ENCODE measurements at regions not wholly inside any gene's neighbourhood (a gene's known extent, or its start where the extent isn't known, plus 50 kb on each side); places are given as distances from the start of the nearest gene placed in this dataset.
"Not testable (repeated sequence)": the region's sequence is repeated elsewhere in the genome, so short reads cannot be mapped to it uniquely, and the experiment has no call there.

GRCh38 chr4:64822405-64822804, 413.2 kb upstream of the TECRL start:
- no peak for DNase-seq (ENCODE audit: low read depth)

DNA sequence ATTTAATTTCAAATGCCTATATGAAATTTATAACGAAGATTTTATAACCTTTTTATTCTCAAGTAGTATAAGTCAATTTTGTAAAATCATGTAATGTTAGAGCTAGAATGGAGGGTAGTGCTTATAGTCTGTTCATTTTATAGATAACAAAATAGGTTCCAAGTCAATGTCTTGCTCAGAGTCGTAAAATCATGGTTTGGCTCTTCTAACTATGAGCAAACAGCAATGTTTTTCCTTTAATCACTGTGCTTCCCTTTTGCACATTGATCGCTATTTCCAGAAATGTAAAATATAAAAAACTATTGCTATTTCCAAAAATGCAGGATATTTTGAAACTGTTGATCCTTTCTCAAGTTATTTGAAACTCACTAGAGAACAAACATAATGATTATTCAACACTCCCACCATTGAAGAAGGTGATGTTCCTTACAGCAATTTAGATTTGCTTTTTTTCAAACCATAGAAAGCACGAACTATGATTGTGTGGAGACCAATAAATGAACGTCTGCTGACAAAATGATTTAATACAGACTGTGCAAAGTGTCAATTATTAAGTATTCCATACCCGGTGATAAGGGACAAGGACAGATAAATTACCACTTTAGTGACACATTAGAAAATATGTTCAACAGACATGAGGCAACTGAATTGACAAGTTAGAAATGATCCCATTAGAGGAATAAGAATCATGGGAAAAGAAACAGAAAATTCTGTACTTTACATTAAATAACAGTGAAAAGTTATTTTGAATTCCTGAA, 412.1 kb upstream of the TECRL start:
- DNase-seq (ENCODE audit: low read depth), result no peak

- DNase-seq (ENCODE audit: low read depth), result no peak
Measured at GRCh38 chr4:64814616-64815015, 405.4 kb upstream of the TECRL start.

DNA sequence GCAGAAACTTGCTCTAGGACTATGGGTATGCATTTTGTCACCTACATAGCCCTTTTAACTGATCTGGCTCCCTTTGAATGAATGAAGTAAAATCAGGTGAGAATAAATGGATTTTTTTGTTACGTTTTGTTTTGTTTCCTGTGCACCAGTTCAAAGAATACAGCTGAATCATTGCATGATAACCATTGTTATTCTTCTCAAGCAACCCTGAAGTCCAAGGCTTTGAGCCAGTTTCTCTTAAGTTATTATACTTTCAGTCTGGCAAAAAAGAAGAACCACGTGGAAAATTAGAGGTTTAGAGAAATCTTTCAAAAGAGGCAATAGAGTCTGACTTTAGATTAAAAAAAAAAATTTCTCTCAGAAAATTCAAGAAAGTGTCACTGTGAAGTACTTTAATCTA, 398.6 kb upstream of the TECRL start:
- DNase-seq (ENCODE audit: low read depth), result no peak

DNA sequence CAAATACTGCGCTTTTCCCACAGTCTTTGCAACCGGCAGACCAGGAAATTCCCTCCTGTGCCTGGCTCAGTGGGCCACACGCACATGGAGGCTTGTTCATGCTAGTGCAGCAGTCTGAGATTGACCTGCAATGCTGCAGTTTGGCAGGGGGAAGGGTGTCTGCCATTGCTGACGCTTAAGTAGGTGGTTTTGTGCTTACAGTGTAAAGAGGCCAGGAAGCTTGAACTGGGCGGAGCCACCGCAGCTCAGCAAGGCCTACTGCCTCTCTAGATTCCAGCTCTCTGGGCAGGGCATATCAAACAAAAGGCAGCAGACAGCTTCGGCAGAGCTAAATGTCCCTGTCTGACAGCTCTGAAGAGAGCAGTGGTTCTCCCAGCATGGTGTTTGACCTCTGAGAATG, 390.5 kb upstream of the TECRL start:
- no peak for DNase-seq (ENCODE audit: low read depth)

DNA sequence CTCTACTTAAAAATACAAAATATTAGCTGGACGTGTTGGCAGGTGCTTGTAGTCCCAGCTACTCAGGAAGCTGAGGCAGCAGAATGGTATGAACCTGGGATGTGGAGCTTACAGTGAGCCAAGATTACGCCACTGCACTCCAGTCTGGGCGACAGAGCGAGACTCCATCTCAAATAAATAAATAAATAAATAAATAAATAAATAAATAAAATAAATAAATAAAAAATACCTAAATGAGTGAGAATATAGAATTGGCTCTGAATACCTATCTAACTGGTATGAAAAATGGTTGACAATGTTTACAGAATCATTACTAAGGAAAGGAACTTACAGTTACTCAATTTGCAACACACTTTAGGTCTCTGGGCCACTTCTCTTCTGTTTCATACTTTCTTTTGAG, 389.6 kb upstream of the TECRL start:
- DNase-seq (ENCODE audit: low read depth), result not testable (repeated sequence)

DNA sequence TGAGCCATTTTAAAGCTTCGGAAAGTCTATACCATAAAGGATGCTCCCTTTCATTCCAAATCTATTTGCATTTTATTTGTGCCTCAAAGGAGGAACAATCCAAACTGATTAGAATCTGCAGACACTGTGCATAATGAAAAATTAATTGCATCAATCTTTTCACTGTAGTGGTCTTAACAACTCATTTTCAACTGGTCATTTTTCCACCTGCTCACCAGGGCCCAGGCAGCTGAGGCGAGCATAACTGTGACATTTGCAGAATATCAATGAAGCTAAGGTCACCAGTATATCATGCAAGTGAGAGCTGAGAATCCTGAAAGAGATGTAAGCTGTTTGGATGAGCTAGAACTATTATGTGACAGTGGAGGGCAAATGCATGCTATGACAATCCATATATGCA, 387.3 kb upstream of the TECRL start:
- DNase-seq (ENCODE audit: low read depth), result no peak

DNA sequence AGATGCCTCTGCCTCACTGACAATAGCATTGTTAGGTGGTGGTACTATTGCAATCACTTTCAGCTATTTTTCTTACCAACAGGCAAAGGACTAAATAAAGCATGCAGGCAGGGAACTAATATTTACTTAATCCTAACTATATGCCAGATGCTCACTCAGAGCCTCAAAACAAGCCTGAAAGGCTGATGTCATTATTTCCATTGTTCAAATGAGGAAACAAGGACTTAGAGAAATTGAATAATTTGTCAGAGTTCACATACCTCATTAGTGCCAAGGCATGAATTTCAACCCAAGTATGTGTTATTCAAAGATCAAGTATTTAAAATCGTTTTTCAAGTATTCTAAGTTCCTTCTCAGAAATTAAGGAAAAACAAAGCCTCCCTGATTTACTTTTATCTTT, 374.9 kb upstream of the TECRL start:
- DNase-seq (ENCODE audit: low read depth), result no peak

DNA sequence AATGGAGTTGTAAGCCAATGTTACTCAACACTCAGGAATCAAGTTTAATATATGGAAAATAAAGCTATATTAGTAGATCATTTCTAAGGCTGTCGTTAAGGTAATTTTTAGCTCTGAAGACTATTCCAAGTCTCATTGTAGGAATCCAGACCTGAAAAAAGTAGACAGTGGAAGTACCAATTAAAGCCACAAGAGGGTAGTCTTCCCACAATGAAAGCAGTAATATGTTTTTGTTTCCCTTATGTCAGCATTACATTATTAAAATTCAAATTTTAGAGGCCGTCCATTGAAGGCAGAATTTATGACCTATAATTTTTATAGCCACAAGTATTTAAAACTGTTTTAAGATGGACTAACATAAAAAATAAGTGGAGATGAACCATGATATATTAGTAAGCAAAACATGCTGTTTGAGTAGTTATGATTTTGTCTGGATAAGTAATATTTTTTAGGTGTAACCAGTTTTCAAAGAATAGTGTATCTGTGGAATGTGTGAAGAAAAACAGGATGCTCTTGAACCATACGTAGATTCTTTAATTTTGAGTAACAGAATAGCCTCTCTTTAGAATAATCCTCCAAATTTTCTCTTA, 372.6 kb upstream of the TECRL start:
- DNase-seq (ENCODE audit: low read depth), result no peak

GRCh38 chr4:64780664-64781063, 371.4 kb upstream of the TECRL start:
- DNase-seq (ENCODE audit: low read depth), result no peak

GRCh38 chr4:64777286-64777685, 368.0 kb upstream of the TECRL start:
- DNase-seq (ENCODE audit: low read depth), result no peak

DNA sequence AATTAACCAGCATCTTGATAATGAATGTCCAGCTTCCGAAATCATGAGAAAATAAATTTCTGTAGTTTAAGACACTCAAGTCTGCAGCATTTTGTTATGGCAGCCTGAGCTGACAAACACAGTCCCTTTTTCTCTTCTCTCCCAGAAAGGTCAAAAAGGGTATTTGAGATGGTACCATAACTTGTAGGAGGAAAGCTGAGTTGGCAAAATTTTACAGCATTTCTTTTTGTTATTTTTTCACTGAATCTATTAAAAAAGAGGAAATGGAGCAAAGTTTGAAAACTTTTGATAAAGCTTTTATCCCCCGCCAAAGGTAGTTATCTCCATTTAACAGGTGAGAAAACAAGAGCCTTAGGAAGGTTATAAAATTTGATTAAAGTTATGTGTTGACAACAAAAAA, 367.6 kb upstream of the TECRL start:
- DNase-seq (ENCODE audit: low read depth), result no peak

GRCh38 chr4:64774626-64775025, 365.4 kb upstream of the TECRL start:
- no peak for DNase-seq (ENCODE audit: low read depth)

DNA sequence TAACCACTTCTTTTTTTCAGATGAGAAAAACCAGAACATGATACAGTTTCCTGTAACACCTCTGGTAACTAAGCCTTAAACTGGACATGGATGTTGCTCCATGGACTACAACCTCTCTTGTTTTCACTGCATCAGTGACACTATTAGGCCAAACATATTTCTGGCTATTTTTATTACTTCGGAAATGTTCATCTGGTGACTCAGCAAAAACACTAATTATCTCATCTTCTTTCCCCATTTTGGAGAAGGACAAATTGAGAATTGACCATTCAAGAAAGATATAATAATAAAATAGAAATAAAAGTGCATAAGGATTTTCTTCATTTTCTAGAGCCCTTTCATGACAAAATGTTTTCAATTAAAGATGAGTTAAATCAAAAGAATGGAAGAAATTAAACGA, 361.9 kb upstream of the TECRL start:
- no peak for DNase-seq (ENCODE audit: low read depth)

GRCh38 chr4:64767547-64767946, 358.3 kb upstream of the TECRL start:
- no peak for DNase-seq (ENCODE audit: low read depth)

- no peak for DNase-seq (ENCODE audit: low read depth)
Measured at GRCh38 chr4:64766565-64766964, 357.3 kb upstream of the TECRL start.

- no peak for DNase-seq (ENCODE audit: low read depth)
Measured at GRCh38 chr4:64756016-64756415, 346.8 kb upstream of the TECRL start.

DNA sequence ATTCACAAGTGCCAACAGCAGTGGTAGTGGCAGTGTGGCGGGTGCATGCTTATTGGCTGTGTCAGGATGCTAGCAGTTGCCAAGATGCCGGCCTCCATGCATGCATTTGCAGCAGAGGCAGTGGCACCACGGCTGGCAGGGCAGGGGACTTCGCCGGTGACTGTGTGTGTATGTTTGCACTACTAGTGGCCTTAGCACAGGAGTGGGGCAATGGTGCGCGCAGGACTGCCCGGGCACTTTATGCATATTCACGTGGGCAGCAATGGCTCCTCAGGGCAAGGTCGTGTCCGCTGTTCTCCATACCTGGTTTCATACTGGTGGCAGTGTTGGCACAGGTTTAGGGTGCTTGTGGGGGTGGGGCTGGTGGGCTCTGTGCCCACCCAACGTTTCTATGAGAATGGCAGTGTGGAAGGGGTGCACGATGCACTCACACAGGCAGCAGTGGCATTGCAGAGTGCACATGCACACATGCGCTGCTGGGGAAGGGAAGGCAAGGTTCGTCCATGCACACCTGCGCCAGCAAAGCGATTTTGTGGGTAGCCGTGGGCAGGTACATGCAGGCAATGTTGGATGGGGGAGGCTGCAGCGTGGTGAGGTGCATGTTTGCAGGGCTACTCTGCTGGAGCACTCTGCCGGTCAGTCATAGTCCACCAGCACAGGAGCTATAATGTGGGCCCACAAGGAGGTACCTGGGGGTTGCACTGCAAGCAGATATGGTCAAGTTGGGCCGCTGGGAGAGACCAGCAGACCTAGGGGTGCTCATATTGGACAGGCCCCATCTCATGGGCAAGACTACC, 338.9 kb upstream of the TECRL start:
- no peak for DNase-seq (ENCODE audit: low read depth)

- no peak for DNase-seq (ENCODE audit: low read depth)
Measured at GRCh38 chr4:64738240-64738639, 329.0 kb upstream of the TECRL start.

GRCh38 chr4:64737854-64738138, 328.5 kb upstream of the TECRL start:
- DNase-seq (ENCODE audit: low read depth), result not testable (repeated sequence)

- DNase-seq (ENCODE audit: low read depth), result no peak
Measured at GRCh38 chr4:64737026-64737853, 328.0 kb upstream of the TECRL start.

GRCh38 chr4:64729561-64729960, 320.3 kb upstream of the TECRL start:
- no peak for DNase-seq (ENCODE audit: low read depth)

Data from forelimb muscle (tissue), 1 donor.